ENCODE measurements at regions not wholly inside any gene's neighbourhood (a gene's known extent, or its start where the extent isn't known, plus 50 kb on each side); places are given as distances from the start of the nearest gene placed in this dataset.

GRCh38 chr14:97390096-97390724 lies 593.0 kb downstream of the VRK1 start:
- DNase-seq (no peak), ATAC-seq (replicated peaks) (no peak)
- Mint-ChIP-seq H3K4me1 (ENCODE audit: low read depth in 2 of 2) (peaks cover 7 to 39% of the 10 kb centered on the region in 2 donors), H3K27ac (peak overlapping the region in 1 of 2 donors; percentile 44), H3K9me3 (no peaks in the 10 kb centered on the region), H3K4me3 (no peak overlapping the region), H3K36me3 (ENCODE audit: insufficient read depth) (no peaks in the 10 kb centered on the region), H3K27me3 (no peaks in the 10 kb centered on the region)

GRCh38 chr14:97393244-97393643 lies 596.1 kb downstream of the VRK1 start:
- peak; percentile 10 to 46 (median 15) for DNase-seq
- Mint-ChIP-seq H3K27ac (peak overlapping the region; percentile 38 to 86), H3K9me3 (no peaks in the 10 kb centered on the region), H3K4me1 (ENCODE audit: low read depth in 2 of 2) (peaks cover 5 to 38% of the 10 kb centered on the region in 2 donors), H3K36me3 (ENCODE audit: insufficient read depth) (no peaks in the 10 kb centered on the region), H3K27me3 (no peaks in the 10 kb centered on the region), H3K4me3 (peak overlapping the region in 1 of 2 donors; percentile 63)
- ATAC-seq (replicated peaks): peak; percentile 96

GRCh38 chr14:97395068-97395467 lies 597.9 kb downstream of the VRK1 start:
- Mint-ChIP-seq H3K4me1 (ENCODE audit: low read depth in 2 of 2) (peaks cover 9 to 45% of the 10 kb centered on the region in 2 donors), H3K9me3 (no peaks in the 10 kb centered on the region), H3K27me3 (no peaks in the 10 kb centered on the region), H3K36me3 (ENCODE audit: insufficient read depth) (no peaks in the 10 kb centered on the region), H3K4me3 (peak overlapping the region in 1 of 2 donors; percentile 57), H3K27ac (peak overlapping the region; percentile 58 to 71)
- DNase-seq: no peak
- no peak for ATAC-seq (replicated peaks)

- no peaks in the 10 kb centered on the region for H3K9me3 Mint-ChIP-seq
- no peak for DNase-seq
- ATAC-seq (replicated peaks): no peak
Observed at GRCh38 chr14:97401714-97402113, 604.5 kb downstream of the VRK1 start.

DNA sequence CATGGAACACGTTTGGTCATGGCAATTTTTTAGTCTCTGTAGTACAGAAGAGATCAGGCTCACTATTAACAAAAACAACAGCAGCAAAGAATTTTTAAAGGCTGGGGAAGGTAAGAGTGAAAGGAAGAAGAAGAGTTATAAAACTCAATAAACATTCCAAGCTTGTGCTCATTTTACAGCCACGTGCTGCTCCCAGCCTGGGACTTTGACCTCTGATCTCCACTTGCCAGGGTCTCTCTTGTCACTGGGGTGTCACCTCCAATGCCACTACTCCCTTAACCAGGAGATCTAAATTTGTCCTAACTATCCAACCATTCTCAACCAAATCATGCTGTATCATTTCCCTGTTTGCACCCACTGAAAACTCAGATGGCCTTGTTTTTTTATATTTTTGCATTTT lies 605.1 kb downstream of the VRK1 start:
- no peaks in the 10 kb centered on the region for H3K9me3 Mint-ChIP-seq
- no peak overlapping the region for H3K4me3 Mint-ChIP-seq
- H3K27me3 Mint-ChIP-seq: no peaks in the 10 kb centered on the region
- H3K4me1 Mint-ChIP-seq (ENCODE audit: low read depth in 2 of 2): peaks cover 8 to 26% of the 10 kb centered on the region in 2 donors
- ATAC-seq (replicated peaks) (no peak), DNase-seq (no peak)
- no peak overlapping the region for H3K27ac Mint-ChIP-seq
- H3K36me3 Mint-ChIP-seq (ENCODE audit: insufficient read depth): no peaks in the 10 kb centered on the region

More at GRCh38 chr14:97401714-97402113, 604.5 kb downstream of the VRK1 start:
- Mint-ChIP-seq H3K4me1 (ENCODE audit: low read depth in 2 of 2) (peaks cover 8 to 26% of the 10 kb centered on the region in 2 donors), H3K4me3 (no peak overlapping the region), H3K36me3 (ENCODE audit: insufficient read depth) (no peaks in the 10 kb centered on the region), H3K27ac (no peak overlapping the region), H3K27me3 (no peaks in the 10 kb centered on the region)

GRCh38 chr14:97407701-97408407 lies 610.7 kb downstream of the VRK1 start:
- peak overlapping the region in 1 of 2 donors; percentile 85 for H3K27ac Mint-ChIP-seq
- DNase-seq: no peak
- H3K27me3 Mint-ChIP-seq: no peaks in the 10 kb centered on the region
- H3K9me3 Mint-ChIP-seq: no peaks in the 10 kb centered on the region
- H3K4me1 Mint-ChIP-seq (ENCODE audit: low read depth in 2 of 2): peaks cover 15 to 28% of the 10 kb centered on the region in 2 donors
- no peaks in the 10 kb centered on the region for H3K36me3 Mint-ChIP-seq (ENCODE audit: insufficient read depth)
- no peak for ATAC-seq (replicated peaks)
- peak overlapping the region in 1 of 2 donors; percentile 64 for H3K4me3 Mint-ChIP-seq

DNA sequence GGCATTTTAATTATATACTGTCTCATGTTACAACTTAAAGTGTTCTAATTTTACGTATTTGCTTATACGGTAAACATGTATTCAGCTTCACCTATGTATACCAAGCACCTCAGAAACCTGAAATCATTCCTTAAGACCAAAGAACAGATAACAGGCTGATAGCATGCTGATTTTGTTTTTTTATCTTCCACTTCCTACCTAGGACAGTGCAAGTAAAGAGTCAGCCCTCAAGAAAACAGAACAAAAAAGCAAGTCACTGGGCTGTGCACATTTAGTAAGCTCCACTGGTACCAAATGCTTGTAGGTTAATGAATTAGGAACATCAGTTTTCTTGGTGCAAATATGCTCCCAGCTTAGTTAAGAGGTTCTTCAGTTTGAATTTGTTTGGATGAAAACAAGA lies 611.3 kb downstream of the VRK1 start:
- Mint-ChIP-seq H3K4me3 (peak overlapping the region in 1 of 2 donors; percentile 64), H3K9me3 (no peaks in the 10 kb centered on the region), H3K36me3 (ENCODE audit: insufficient read depth) (no peaks in the 10 kb centered on the region), H3K27ac (peak overlapping the region; percentile 68 to 85), H3K4me1 (ENCODE audit: low read depth in 2 of 2) (peaks cover 15 to 28% of the 10 kb centered on the region in 2 donors), H3K27me3 (no peaks in the 10 kb centered on the region)
- no peak for DNase-seq
- ATAC-seq (replicated peaks): no peak

- DNase-seq: peak in 1 of 3 experiments; percentile 6
- Mint-ChIP-seq H3K27me3 (no peaks in the 10 kb centered on the region), H3K27ac (peak overlapping the region; percentile 68 to 85), H3K4me1 (ENCODE audit: low read depth in 2 of 2) (peaks cover 15 to 28% of the 10 kb centered on the region in 2 donors), H3K4me3 (peak overlapping the region; percentile 45 to 64), H3K36me3 (ENCODE audit: insufficient read depth) (no peaks in the 10 kb centered on the region), H3K9me3 (no peaks in the 10 kb centered on the region)
- ATAC-seq (replicated peaks): no peak
Observed at GRCh38 chr14:97408937-97409815, 612.0 kb downstream of the VRK1 start.

GRCh38 chr14:97410667-97411620 lies 613.8 kb downstream of the VRK1 start:
- no peak overlapping the region for H3K4me3 Mint-ChIP-seq
- peaks cover under 1% of the 10 kb centered on the region for H3K36me3 Mint-ChIP-seq (ENCODE audit: insufficient read depth)
- DNase-seq (no peak), ATAC-seq (replicated peaks) (no peak)
- H3K27ac Mint-ChIP-seq: no peak overlapping the region
- peaks cover 13 to 20% of the 10 kb centered on the region in 2 donors for H3K4me1 Mint-ChIP-seq (ENCODE audit: low read depth in 2 of 2)
- H3K27me3 Mint-ChIP-seq: no peaks in the 10 kb centered on the region
- no peaks in the 10 kb centered on the region for H3K9me3 Mint-ChIP-seq

DNA sequence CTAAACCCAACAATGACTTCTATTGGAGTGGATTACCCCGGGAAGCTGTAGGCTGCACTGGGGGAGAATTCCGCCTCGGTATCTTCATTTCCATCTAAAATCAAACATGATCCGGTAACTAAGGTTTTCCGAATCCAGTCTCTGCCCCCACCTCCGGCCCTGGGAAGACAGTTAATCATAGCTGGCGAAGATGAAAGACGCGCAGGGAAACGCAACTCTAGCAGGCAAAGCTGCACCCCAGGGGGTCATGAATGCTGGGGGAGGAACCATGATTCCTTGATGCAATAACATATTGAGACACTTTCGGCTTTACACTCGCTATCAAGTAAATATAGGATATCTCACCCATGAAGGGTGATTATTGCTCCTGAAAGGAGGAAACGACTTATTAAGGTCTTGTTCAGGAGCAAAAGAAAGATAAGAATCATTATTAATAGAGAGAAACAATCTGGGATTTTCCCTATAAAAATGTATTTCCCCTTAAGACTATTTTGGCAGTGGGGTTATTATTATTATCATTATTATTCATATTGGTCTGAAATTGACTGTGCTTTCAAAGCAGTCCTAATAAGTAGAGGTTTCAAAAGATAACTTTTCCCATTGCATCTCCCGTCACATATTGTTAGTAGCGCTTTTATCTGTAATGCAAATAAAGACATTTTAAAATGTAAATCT lies 614.9 kb downstream of the VRK1 start:
- ATAC-seq (replicated peaks) (no peak), DNase-seq (no peak)
- Mint-ChIP-seq H3K4me1 (ENCODE audit: low read depth in 2 of 2) (peaks cover 14 to 20% of the 10 kb centered on the region in 2 donors), H3K27me3 (no peaks in the 10 kb centered on the region), H3K4me3 (no peak overlapping the region), H3K27ac (no peak overlapping the region), H3K36me3 (ENCODE audit: insufficient read depth) (peaks cover 4% of the 10 kb centered on the region), H3K9me3 (no peaks in the 10 kb centered on the region)

DNA sequence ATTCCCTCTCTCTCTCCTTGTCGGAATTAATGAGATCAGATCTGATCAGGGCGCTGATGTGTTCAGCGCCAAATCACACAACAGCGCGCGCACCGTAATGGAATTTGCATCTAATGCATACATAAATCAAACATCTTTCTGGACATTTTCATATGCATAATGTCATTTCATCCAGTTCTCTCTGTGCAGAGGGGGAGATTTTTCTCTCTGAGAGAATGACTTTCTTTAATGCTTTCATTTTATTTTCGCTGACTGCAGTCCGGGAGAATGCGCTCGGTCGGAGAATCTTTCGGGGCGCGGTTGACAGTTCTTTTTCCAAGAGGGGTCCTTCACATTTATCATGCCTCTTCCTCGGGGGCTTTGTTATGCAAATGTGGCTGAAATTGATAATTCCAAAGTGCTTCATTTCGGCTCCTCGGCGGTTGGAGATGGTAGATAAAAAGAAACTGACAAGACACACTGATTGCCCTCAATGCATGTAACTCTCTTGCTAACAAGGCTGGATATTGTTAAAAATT lies 615.9 kb downstream of the VRK1 start:
- Mint-ChIP-seq H3K4me3 (no peak overlapping the region), H3K9me3 (no peaks in the 10 kb centered on the region), H3K36me3 (ENCODE audit: insufficient read depth) (peaks cover 4% of the 10 kb centered on the region), H3K27me3 (no peaks in the 10 kb centered on the region), H3K4me1 (ENCODE audit: low read depth in 2 of 2) (peaks cover 11 to 20% of the 10 kb centered on the region in 2 donors), H3K27ac (no peak overlapping the region)
- ATAC-seq (replicated peaks): no peak
- no peak for DNase-seq
